Tibial nerve (tissue), 4 donors: ENCODE measurements at regions not wholly inside any gene's neighbourhood (a gene's known extent, or its start where the extent isn't known, plus 50 kb on each side); places are given as distances from the start of the nearest gene placed in this dataset.

Experiments used
- DNase-seq, 2 donors: peaks; one replicate each; pipeline ENCODE4 v3.0.0-alpha.2; 2019; ENCODE audit warnings: low spot score in 2 of 2
- H3K27ac ChIP-seq, 4 donors: fragments of 200-600 bp; sonication (generic) in 3 of 4; one replicate each; pipeline ENCODE4 v1.5.1; 2017 to 2019; ENCODE audit warnings: mild to moderate bottlenecking in 1 of 4
- H3K27me3 ChIP-seq, 2 donors: fragments of 200-600 bp; sonication (generic) in 1 of 2; one replicate each; pipeline versions ENCODE4 v1.5.1 to v1.6.0; 2017 to 2019
- H3K36me3 ChIP-seq, 3 donors: fragments of 200-600 bp; sonication (generic); one replicate each; pipeline ENCODE4 v1.5.1; 2018 to 2019
- H3K4me1 ChIP-seq, 4 donors: fragments of 200-600 bp; sonication (generic) in 3 of 4; one replicate each; pipeline ENCODE4 v1.5.1; 2017 to 2019
- H3K4me3 ChIP-seq, 4 donors: fragments of 200-600 bp; sonication (generic) in 3 of 4; one replicate each; pipeline ENCODE4 v1.5.1; 2017 to 2019; ENCODE audit warnings: mild to moderate bottlenecking in 1 of 4, moderate library complexity in 1 of 4
- H3K9me3 ChIP-seq, 4 donors: fragments of 200-600 bp; sonication (generic) in 3 of 4; one replicate each; pipeline ENCODE4 v1.5.1; 2017 to 2019
- CTCF ChIP-seq, 5 experiments: fragments of 200-600 bp in 3 of 5; fragments of 450-650 bp in 2 of 5; sonication (generic) in 3 of 5; IDR thresholded peaks; one replicate each; pipeline ENCODE4 v1.5.1; 2016 to 2019; ENCODE audit warnings: antibody characterized with exemption in 5 of 5, mild to moderate bottlenecking in 3 of 5, moderate library complexity in 2 of 5
- EP300 ChIP-seq, 2 donors: sonication (generic); formaldehyde crosslinking; IDR thresholded peaks; one replicate each; pipeline ENCODE4 v1.6.1; 2017; ENCODE audit warnings: antibody characterized with exemption in 2 of 2, mild to moderate bottlenecking in 1 of 2
- POLR2A ChIP-seq, 2 donors: fragments of 450-650 bp; IDR thresholded peaks; one replicate each; pipeline ENCODE4 v1.6.1; 2017; ENCODE audit warnings: antibody characterized with exemption in 2 of 2, mild to moderate bottlenecking in 2 of 2, moderate library complexity in 2 of 2
- WGBS, 2 donors: methylation state at CpG; one replicate each; pipeline ENCODE4 v1.1.5; 2018; 5-methylcytosine and 5-hydroxymethylcytosine counted together

- WGBS, 2 donors = 39 to 50% methylated on average over 3 of the region's 3 CpGs
- DNase-seq = peak; percentile 27 to 66
These were observed 351.0 kb downstream of the BCKDHB start for GRCh38 chr6:80457439-80457933.

GRCh38 chr6:80456724-80457438 lies 350.4 kb downstream of the BCKDHB start:
- H3K27ac ChIP-seq = no peak overlapping the region
- WGBS, 2 donors = 77 to 85% methylated on average over 3 of the region's 3 CpGs
- TF ChIP-seq POLR2A (IDR thresholded peaks at IDR 0.05) (no peak), EP300 (IDR thresholded peaks at IDR 0.05) (no peak), CTCF (IDR thresholded peaks at IDR 0.05) (no peak)
- H3K36me3 ChIP-seq = peaks cover 0 to 6% (median 0%) of the 10 kb centered on the region in 3 donors
- peaks cover 0 to 17% (median 3%) of the 10 kb centered on the region in 4 donors for H3K4me1 ChIP-seq
- no peak for DNase-seq
- no peaks in the 10 kb centered on the region for H3K27me3 ChIP-seq
- H3K4me3 ChIP-seq = no peak overlapping the region
- no peaks in the 10 kb centered on the region for H3K9me3 ChIP-seq

More at GRCh38 chr6:80457439-80457933, 351.0 kb downstream of the BCKDHB start:
- Histone ChIP-seq H3K4me3 (no peak overlapping the region), H3K27ac (no peak overlapping the region), H3K27me3 (no peaks in the 10 kb centered on the region), H3K4me1 (peaks cover 0 to 17% (median 3%) of the 10 kb centered on the region in 4 donors), H3K9me3 (no peaks in the 10 kb centered on the region), H3K36me3 (peaks cover 0 to 6% (median 0%) of the 10 kb centered on the region in 3 donors)
- no peak for TF ChIP-seq CTCF (IDR thresholded peaks at IDR 0.05)
- peak in 1 of 2 donors; percentile 68 for TF ChIP-seq EP300 (IDR thresholded peaks at IDR 0.05)

GRCh38 chr6:80454661-80455365 lies 348.3 kb downstream of the BCKDHB start:
- no peak for DNase-seq
- Histone ChIP-seq H3K9me3 (no peaks in the 10 kb centered on the region), H3K36me3 (peaks cover 0 to 6% (median 0%) of the 10 kb centered on the region in 3 donors), H3K27me3 (no peaks in the 10 kb centered on the region), H3K4me1 (peaks cover 0 to 17% (median 0%) of the 10 kb centered on the region in 4 donors), H3K27ac (no peak overlapping the region), H3K4me3 (no peak overlapping the region)
- TF ChIP-seq POLR2A (IDR thresholded peaks at IDR 0.05) (no peak), EP300 (IDR thresholded peaks at IDR 0.05) (no peak), CTCF (IDR thresholded peaks at IDR 0.05) (no peak)
- WGBS, 2 donors = 77 to 82% methylated on average over 4 of the region's 4 CpGs

- TF ChIP-seq POLR2A (IDR thresholded peaks at IDR 0.05) = no peak
- no peak for TF ChIP-seq EP300 (IDR thresholded peaks at IDR 0.05)
- no peak for TF ChIP-seq CTCF (IDR thresholded peaks at IDR 0.05)
- peaks cover 0 to 17% (median 0%) of the 10 kb centered on the region in 4 donors for H3K4me1 ChIP-seq
- no peak for DNase-seq
- no peaks in the 10 kb centered on the region for H3K9me3 ChIP-seq
- H3K27me3 ChIP-seq = no peaks in the 10 kb centered on the region
- peaks cover 0 to 6% (median 0%) of the 10 kb centered on the region in 3 donors for H3K36me3 ChIP-seq
- H3K4me3 ChIP-seq = no peak overlapping the region
- WGBS, 2 donors = 22 to 45% methylated on average over 1 of the region's 1 CpG
- H3K27ac ChIP-seq = no peak overlapping the region
These were observed 347.7 kb downstream of the BCKDHB start for GRCh38 chr6:80454197-80454596.

- DNase-seq = no peak
- WGBS, 2 donors = 7 to 10% methylated on average over 1 of the region's 1 CpG
These were observed 343.3 kb downstream of the BCKDHB start for GRCh38 chr6:80449726-80450125.

More at GRCh38 chr6:80449726-80450125, 343.3 kb downstream of the BCKDHB start:
- Histone ChIP-seq H3K36me3 (peaks cover 0 to 12% (median 0%) of the 10 kb centered on the region in 3 donors), H3K4me1 (no peaks in the 10 kb centered on the region), H3K27ac (no peak overlapping the region), H3K9me3 (peaks cover 0 to 11% (median 0%) of the 10 kb centered on the region in 4 donors), H3K27me3 (no peaks in the 10 kb centered on the region), H3K4me3 (no peak overlapping the region)
- TF ChIP-seq CTCF (IDR thresholded peaks at IDR 0.05) (no peak), POLR2A (IDR thresholded peaks at IDR 0.05) (no peak), EP300 (IDR thresholded peaks at IDR 0.05) (no peak)
